Epidermal melanocyte (primary cell): ENCODE measurements at regions not wholly inside any gene's neighbourhood (a gene's known extent, or its start where the extent isn't known, plus 50 kb on each side); places are given as distances from the start of the nearest gene placed in this dataset.
"Not testable (repeated sequence)": the region's sequence is repeated elsewhere in the genome, so short reads cannot be mapped to it uniquely, and the experiment has no call there.

Experiments used
- DNase-seq: peaks from one replicate; pipeline ENCODE4 v3.0.0; 2011; ENCODE audit warnings: low spot score; ENCODE audit not compliant: insufficient read length

DNA sequence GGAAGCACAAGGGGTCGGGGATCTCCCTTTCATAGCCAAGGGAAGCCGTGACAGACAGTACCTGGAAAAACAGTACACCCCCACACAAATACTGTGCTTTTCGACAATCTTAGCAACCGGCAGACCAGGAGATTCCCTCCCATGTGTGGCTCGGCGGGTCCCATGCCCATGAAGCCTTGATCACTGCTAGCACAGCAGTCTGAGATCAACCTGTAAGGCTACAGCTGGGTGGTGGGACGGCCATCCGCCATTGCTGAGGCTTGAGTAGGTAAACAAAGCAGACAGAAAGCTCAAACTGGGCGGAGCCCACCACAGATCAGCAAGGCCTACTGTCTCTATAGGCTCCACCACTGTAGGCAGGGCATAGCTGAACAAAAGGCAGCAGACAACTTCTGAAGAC lies 180.2 kb upstream of the SOX6 start:
- no peak for DNase-seq

DNA sequence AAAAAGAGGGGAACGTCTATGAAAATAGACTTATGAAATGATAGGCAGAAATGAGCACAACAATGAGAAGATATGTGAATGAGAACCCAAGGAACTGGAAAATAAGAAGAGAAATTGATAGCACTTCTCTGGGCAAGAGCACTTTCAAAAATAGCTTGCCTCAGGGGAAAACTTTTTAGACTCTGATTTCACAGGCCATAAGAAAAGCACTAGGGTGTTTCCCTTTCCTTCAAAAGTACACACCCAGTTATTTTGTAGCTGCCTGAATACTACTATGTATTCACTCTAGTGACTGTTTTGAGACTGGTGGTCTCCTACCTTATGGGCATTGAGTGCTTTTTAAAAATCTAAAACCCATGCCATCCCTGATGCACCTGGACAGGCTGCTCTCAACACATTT lies 172.3 kb upstream of the SOX6 start:
- no peak for DNase-seq

DNA sequence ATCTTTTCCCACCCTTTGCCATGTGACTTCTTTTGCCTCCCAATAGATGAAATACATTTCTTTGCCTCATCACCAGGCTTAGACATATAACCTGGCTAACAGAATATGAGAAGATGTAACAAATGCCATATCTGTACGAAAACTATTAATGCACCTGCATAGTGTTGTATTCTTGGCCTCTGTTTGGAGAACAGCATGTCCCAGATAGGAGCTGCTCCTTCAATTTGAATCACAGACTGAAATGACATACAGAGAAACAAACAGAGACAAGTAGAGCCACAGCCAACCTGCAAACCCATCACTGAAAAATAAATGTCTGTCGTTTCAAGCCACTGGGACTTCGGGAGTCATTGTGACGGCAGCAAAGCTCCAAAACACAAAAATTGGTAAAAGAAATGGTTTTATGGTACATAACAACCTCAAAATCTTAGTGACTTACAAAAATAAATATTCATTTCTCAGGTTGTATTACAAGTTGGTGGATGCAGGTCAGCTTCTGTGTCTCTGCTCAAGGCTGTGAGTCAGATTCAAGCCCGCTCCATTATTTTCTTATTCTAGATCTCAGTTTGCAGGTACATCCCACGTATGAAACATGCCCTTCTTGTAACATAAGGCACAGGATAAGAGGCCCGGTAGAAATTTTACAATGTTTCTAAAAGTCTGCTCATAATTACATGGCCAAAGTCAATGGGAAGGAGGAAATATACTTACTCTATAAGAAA lies 171.3 kb upstream of the SOX6 start:
- DNase-seq = no peak

DNA sequence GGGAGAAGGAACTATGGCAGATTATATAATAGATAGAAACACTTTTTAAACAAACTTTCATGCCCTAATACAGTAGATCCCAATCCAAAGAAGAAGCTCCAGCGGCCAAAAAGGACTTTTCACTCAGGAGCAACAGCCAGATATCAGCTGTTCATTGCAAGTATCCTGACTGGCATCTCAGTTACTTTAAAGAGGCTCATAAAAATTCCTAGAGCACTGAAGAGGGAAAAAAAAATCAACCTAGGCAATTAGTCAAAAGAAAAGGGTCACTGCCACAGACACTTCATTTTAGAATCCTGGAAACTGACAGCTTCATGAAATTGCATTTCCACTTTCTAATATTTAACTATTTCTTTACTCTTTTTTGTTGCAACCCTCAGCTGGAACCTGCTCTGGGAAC lies 170.6 kb upstream of the SOX6 start:
- DNase-seq = no peak

DNA sequence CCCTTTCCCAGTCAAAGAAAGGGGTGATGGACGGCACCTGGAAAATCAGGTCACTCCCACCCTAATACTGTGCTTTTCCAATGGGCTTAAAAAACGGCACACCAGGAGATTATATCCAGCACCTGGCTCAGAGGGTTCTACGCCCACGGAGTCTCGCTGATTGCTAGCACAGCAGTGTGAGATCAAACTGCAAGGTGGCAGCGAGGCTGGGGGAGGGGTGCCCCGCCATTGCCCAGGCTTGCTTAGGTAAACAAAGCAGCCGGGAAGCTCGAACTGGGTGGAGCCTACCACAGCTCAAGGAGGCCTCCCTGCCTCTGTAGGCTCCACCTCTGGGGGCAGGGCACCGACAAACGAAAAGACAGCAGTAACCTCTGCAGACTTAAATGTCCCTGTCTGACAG lies 164.4 kb upstream of the SOX6 start:
- DNase-seq = not testable (repeated sequence)

DNA sequence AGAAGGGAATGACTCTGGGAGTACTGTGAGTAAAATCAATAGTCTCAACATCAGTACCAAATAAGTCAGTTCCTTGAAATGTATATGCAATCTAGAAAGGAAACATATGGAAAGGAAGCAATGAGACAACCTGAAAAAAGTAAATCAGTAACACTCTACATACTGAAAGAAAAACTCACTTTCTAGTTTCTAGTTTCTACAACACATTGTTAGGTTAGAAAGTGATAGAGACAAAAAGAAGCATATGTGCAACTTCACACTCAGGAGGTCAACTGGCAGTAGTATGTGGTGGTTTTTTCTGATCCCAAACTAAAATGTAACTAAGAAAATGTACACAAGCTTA lies 156.5 kb upstream of the SOX6 start:
- no peak for DNase-seq

DNA sequence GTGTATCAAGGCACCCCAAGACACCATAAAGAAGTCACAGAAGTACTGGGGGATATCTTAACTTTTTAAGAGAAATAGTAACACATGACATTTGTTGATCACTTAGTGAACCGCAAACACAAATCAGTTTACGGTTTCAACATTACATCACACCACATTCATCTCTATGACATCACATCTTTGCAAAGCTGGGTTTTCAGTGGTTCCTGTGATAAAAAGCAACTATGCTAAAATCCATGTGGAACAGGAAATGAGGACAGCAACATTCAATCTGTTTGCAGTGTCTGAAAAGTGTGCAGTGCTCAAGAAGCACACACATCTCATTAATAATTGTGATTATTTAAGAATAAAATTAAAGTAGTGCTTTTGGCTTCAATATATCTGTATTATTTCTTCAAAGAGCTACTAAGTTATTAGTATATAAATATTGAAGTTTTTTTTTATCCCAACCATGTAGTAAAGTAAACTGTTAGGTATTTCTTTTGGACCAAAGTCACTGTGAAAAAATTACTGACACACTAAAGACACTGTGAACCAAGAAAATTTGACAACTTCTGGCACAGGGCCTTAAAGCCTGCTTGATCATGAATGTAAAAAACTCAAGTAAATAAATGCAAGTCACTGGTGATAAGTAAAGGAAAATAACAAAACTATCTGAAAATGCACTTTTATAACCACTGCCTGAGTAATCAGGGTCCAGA lies 156.0 kb upstream of the SOX6 start:
- DNase-seq = no peak

DNA sequence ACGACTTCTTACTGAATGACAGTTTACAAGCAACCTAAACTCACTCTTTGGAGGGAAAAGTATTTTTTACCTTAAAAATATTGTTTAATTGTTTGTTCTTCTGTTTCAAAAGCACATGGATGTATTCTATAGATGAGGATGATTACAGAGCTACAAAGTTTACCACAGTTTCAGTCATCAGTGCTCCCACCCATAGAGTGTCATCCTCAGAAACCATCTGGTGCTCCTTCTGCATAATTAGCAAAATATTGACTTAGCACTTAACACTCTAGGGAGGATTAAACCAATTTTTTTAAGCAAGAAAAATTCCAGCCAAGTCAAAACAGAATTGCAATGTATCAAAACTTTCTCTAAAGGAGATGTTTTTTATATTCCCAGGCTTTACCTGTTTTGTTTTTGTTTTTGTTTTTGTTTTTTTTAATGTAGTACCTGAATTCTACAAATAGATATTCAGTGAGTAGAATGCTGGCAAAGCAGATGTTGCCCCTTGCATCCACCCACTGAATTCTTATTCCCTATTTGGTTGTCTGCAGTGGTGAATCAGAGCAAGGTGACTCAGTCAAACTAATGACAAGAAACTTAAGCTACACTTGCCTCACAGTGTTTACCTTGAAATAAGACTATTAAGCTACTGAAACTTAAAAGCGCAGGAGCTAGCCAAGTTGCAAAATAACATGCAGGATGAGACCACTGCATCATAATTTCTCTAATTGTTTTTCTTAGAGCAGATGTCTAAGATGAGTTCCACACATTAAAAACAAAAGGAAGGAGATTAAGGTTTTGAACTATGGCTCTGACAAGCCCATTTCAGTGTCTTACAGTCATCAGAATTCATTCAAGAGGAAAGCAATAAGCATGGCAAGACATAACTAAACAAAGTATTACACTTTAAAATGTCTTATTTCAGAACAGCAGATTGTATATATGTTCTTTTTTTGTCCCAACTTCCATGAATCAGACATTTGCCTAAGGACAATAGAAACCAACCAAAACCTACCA lies 155.1 kb upstream of the SOX6 start:
- DNase-seq = no peak

DNA sequence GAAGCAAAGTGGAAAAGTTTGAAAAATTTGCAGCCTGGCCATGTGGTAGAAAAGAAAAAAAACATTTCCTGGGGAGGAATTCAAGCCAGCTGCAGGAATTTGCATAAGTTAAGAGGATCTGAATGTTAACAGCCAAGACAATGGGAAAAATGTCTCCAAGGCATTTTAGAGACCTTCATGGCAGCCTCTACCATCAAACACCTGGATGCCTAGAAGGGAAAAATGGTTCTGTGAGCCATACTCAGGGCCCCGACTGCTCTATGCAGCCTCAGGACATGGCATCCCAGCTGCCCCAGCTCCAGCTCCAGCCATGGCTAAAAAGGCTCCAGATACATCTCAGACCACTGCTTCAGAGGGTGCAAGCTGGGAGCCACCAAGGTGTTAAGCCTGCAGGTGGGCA lies 149.1 kb upstream of the SOX6 start:
- no peak for DNase-seq

DNA sequence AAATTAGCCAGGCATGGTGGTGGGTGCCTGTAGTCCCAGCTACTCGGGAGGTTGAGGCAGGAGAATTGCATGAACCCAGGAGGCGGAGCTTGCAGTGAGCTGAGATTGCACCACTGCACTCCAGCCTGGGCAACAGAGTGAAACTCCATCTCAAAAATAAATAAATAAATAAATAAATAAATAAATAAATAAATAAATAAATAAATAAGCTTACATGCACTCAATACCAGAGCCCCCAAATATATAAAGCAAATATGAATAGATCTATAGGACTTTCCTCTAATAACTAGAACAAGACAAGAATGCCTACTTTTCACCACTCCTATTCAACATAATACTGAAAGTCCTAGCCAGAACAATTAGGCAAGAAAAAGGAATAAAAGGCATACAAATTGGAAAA lies 147.5 kb upstream of the SOX6 start:
- DNase-seq = not testable (repeated sequence)

DNA sequence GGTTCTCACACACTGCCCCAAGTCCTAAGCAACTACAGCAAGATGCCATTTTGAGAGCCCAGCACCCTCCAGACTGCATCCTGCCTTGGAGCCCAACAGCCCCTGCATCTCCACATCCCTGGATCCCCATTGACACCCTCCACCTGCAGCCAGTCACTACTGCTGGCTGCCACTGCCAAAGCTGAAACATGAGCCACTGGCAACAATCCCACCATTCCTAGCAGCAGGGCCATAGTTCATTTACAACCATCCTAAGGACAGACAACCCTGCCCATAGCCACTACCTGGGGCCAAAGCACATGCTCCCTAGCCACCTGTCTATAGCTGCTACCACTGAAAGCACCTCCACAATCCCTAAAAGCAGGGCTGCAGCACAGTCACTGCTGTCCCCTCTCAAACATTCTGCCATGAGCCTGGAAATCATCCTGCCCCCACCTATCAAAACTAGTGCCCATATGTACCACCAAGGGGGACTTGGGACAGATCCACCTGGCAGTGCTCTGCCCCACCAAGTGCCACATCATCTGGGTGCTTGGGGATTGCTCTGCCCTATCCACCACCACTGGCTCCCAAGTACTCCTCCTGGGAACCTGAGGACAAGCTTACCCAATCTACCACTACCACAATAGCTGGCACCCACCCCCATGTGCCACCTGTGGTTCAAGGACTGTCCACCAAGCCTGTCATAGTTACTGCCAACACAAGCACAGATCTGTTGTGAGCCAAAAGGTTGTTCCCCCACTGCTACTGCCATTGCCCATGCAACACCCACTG lies 138.8 kb upstream of the SOX6 start:
- no peak for DNase-seq

DNA sequence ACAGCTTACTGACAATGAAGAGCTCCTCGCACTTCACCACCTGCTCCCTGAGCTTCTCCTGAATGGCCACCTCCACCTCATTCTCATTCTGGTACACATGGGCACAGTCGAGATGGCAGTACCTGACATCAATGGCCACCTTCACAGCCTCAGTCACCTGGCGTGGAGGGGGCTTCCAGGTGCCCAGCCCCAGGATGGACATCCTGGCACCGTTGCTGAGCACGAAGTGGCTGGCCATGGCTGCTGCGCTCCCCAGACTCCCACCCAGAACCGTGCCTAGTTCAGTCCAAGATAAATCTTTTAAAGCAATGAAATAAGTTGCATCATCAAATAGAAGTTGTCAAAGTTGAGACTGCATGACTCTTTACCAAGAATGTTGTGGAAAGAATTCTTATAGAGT lies 128.1 kb upstream of the SOX6 start:
- no peak for DNase-seq

DNA sequence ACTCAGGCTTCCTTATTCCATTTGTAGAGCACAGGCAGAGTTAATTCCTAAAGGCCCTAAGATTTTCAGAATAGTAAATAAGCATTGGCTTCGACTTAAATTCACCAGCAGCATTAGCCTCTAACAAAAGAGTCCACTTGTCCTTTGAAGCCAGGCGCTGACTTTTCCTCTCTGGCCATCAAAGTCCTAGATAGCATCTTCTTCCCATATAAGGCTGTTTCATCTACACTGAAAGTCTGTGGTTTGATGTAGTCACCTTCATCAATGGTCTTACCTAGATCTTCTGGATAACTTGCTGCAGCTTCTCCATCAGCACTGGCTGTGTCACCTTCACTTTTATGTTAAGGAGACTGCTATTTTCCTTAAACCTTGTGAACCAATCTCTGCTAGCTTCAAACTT lies 118.3 kb upstream of the SOX6 start:
- no peak for DNase-seq

DNA sequence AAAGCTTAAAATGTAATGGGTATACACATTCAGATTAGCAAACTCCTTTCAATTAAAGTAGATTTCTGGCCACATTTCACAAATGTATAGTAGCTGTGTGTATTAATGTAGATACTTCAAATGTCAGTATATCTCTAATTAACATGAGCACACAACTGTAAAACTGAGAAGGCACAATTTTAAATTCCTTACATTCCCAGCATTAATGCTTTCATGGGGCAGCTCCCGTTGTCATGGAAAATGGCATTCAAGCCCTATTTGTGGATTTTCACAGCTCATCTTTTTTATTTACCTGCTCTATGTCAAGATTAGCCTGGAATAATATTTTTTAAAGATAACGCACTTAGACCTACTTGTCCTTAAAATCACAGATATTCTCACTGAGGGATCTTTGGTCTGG lies 113.6 kb upstream of the SOX6 start:
- no peak for DNase-seq

DNA sequence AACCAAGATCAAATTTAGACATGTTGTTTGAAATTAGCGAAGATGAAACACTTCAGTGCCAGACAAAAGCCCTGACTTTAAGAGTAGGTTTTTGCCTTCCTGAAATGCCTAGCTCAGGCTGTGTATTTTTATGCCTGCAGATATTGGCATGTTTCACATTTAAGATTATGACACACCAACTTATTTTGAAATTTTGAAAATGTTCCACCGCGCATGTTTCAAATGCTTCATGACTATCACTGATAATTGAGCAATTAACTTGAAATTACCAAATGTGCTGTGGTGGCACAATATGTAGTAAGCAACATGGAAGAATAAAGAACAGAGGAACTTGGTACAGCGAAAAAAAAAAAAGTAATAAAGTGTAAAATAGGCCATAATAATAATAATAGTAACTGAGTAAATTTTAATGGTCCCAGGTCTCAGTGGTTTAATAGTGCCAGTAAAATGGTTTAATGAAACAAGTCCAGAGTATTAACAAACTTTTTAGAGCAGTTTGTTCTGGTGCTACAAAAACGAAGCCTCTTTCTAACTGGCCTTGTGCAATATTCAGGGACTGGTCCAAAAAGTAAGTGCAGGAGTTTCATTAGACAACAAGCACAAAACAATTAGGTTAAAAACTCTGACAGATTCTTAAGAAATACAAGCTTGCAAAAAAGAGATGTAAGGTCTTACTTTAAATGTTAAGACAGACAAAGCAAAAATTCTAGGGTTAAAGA lies 112.5 kb upstream of the SOX6 start:
- no peak for DNase-seq

DNA sequence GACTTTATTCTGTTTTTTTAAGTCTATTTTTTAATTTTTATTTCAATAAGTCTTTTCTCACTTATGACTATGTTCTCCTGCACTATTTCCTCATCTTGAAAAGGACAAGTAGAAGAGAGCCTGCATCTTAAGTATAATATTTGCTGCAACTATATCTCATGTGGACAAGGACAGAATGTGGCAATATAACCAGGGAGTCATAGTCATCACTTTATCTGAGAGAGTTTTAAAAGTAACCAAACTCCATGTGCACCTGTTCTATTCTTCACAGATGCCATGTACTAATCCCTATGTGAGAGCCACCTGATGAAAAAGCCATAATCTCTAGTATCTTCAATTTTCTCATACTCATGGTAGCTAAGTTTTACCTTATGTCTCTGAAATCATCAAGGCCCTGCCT lies 104.2 kb upstream of the SOX6 start:
- no peak for DNase-seq

DNA sequence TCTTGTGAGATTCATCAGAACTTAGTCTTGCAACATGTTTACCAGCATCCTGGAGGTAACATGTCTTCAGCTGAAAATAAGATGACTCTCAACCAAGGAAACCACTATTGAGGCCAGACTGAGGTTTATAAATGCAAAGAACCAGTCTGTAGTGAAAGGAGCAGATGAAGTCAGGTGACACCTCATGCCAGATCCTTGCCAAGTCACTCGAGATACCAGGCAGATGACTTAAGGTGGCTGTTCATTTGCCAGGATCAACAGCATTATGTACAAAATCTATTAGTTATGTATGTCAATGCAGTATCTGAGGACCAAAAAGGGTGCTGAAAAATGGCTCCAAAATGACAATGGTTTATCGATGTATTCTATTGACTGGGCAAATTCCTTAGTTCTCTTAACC lies 100.0 kb upstream of the SOX6 start:
- no peak for DNase-seq

DNA sequence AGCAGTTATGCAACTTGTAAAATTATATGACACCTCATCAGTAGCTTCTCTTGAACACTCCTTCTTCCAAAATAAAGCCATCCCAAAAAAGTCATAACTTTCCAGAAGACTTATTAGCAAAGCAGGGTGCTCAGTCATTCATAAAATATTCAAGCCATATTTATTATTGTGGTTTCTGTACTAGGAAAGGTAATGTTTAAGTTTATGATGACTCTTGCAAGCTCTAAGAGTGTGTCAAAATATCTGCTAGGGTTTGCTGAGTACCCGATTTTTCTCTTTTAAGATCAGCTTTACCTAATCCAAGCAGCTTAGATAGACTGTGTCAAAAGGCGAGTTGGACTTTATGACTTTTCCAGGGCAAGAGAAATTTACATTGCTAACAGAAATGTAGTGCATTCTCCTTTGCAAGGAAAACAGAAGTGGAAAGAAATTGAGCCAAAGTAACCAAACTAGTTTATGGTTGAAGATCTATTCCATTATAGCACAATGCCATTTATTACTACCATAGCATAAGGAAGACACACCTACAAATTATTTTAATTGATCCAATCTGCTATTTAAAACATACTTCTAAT lies 98.0 kb upstream of the SOX6 start:
- DNase-seq = no peak

DNA sequence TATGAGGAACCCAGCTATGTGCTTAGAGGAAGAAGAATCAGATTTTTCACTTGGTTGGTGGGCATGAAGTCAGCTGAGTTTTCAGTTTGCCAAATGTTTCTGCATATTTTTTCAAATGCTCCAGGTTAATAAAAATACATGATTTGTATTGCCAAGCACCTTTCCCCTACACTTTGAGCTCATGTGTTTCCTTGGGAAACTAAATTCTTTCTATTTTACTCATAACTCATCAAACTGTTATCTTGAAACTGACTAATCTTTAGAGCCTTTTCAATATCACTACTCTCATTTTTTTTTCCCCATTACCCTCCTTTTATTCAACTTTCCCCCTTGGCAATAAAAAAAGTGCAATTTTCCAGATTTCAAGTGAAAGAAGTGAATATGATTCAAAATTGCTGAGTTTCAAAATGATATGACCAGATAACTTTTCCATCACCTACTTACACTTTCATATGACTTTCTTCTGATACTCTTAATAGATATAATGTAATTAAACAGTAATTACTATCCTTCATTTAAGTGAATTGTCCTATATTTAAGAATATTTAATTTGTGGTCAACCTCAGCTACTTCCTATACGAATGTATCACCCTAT lies 91.9 kb upstream of the SOX6 start:
- DNase-seq = no peak

DNA sequence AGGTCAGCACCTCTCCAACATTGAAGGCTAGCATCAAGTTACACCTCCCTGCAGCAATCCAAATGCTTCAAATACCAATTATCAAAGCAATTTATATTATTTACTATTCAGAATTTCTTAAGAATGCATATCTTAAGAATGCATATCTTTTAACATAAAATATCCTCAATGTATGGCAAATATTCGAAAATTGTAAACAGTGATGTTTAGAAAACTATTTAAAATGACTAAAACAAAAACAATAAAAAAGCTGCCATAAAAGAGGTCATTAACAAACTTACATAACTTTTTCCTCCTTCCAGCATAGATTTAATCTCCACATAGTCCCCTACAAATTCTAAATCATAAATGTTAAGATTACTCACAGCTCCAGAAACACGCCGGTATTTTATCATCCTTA lies 85.1 kb upstream of the SOX6 start:
- no peak for DNase-seq
